HG03575 (cell line): ENCODE measurements at regions not wholly inside any gene's neighbourhood (a gene's known extent, or its start where the extent isn't known, plus 50 kb on each side); places are given as distances from the start of the nearest gene placed in this dataset.

ENCODE experiments used
- ATAC-seq: cut with Tn5 transposase; IDR thresholded peaks from one replicate; pipeline ENCODE4 v1.9.1; 2021; ENCODE audit not compliant: unreplicated experiment, insufficient number of reproducible peaks, low FRiP score; ENCODE audit errors: extremely low read depth

DNA sequence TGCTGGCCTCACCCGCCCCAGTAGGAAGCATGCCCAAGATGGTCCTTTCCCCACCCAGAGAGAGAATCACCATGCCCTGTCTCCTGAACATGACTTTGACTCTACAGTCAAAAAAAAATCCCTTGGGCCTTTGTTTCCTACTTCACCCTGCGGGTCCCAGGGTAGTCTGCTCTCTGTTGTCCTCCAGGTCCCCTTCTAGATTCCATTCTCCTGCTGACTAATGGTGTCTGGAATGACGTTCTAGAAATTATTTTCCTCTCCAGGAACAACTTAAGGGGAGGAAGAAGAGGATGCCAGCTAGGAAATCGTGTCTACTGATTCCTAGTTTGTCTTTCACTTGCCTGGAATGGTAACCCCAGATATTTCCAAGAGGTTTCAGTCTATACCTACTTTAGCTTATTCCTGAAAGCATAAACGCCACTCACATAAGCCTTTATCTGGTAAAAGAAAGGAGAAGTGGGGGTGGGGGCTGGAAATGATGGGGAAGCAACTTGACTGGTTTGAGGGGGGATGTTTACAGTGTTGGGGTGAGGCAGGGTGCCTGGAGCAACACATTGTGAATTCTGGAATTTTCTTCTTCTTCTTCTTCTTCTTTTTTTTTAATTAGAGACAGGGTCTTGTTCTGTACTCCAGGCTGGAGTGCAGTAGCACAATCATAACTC is 93.9 kb downstream of the SNX18 start:
- ATAC-seq = no peak

GRCh38 chr5:54610197-54610944 is 92.8 kb downstream of the SNX18 start:
- peak; percentile 82 for ATAC-seq

- ATAC-seq = no peak
Observed at GRCh38 chr5:54608423-54609085, 91.0 kb downstream of the SNX18 start.

DNA sequence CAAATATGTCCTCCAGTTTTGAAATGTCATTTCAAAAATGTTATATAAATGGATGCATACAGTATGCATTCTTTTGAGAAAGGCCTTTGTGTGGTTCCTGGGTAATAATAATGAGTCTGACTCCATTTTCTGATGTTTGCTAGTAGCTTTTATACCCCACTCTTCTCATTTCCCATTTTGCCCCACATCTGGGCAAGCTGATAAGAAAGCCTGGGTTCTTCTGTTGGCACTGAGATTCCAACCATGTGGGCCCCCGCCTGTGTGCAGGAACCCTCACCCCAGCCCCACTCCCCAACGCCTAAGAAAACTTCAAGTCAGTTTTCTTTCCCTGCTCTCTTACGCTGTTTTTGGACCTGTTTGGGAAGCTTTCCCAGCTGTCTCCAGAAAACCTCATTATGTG is 89.4 kb downstream of the SNX18 start:
- ATAC-seq = no peak

- ATAC-seq = no peak
Observed at GRCh38 chr5:54603372-54603771, 85.8 kb downstream of the SNX18 start.

DNA sequence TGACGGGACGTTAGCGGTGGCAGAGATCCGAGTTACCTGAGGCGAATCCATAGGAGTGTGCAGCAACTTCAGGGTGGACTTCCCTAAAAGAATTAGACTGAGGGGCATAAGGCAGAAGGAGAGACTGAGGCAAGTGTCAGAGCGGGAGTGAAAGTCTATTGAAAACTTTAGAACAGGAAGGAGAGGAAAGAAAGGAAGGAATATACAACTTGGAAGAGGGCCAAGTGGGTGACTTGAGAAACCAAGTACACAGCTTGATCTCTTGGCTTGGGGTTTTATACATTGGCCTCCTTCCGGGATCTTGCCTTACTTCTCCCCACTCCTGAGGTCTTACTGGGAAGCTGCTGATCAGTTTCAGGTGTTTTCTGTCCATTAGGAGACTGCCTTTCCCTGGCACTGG is 84.9 kb downstream of the SNX18 start:
- no peak for ATAC-seq

DNA sequence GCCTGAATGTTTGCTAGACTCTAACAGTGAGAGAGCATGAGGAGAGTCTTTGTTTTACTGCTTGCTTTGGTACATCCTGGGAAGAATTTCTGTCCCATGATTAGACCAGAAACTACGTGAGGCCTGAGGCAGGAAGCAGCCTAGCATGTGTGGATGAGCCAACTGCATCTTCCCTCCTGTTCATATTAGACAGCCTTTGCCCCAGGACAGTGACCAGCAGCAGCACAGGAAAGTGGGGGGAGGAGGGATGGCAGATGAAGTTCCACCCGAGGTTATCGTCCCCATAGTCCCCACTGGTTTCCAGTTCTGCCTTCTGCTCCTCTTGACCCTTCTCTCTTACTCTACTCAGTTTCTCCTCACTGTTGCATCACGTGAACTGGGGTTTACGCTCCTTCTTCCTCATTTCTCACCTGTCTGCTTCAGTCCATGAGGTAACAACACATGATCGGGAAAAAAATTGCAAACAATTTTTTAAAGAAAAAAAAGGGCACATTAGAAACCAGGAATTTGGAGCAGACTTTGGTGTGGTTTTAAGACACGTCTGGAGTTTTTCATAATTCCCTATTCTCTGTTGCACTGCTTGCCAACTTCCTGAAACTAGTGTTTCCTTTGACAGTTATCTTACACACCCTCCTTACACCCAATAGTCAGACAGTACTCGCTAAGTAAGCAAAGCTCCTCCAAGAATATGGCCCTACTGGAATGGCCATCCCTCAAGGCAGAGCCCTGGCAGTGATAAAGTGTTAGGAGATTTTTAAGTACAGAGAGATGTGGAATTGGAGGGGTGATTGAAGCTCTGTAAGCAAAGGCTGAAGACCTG is 84.1 kb downstream of the SNX18 start:
- ATAC-seq = no peak
